Left renal pelvis (tissue), 4 donors: ENCODE measurements at regions not wholly inside any gene's neighbourhood (a gene's known extent, or its start where the extent isn't known, plus 50 kb on each side); places are given as distances from the start of the nearest gene placed in this dataset.

Source experiments
- DNase-seq, 4 donors: peaks; one replicate each; pipeline ENCODE4 v3.0.0-alpha.2; 2013; ENCODE audit warnings: low read depth in 4 of 4, low spot score in 3 of 4

GRCh38 chr3:64327100-64327804, 102.0 kb upstream of the PRICKLE2 start:
- DNase-seq: no peak

GRCh38 chr3:64321747-64322146, 96.5 kb upstream of the PRICKLE2 start:
- DNase-seq: no peak

GRCh38 chr3:64319391-64319790, 94.1 kb upstream of the PRICKLE2 start:
- DNase-seq: no peak

DNA sequence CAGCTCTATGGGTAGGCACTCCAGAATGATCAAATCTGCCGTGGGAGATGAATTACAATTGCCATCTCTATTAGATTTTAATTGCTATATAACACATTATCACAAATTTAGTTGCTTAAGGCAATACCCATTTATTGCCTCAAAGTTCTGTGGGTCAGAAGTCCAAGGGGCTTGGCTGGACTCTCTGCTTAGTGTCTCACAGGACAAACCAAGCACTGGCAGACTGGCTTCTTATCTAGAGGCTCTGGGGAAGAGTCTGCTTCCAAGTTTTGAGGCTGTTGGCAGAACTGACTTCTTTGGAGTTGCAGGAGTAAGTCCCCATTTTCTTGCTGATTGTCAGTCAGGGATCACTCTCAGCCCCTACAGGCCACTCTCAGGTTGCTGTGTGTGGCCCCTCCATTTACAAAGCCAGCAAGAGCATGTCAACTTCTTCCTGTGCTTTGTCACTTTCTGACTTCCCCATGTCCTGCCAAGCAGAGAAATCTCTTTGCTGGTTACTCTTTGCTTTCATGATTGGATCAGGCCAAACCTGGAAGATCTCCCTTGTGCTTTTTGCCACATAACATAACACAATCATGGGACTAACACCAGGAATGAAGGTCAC, 93.5 kb upstream of the PRICKLE2 start:
- no peak for DNase-seq

- DNase-seq: no peak
These were observed 92.7 kb upstream of the PRICKLE2 start for GRCh38 chr3:64318001-64318400.

DNA sequence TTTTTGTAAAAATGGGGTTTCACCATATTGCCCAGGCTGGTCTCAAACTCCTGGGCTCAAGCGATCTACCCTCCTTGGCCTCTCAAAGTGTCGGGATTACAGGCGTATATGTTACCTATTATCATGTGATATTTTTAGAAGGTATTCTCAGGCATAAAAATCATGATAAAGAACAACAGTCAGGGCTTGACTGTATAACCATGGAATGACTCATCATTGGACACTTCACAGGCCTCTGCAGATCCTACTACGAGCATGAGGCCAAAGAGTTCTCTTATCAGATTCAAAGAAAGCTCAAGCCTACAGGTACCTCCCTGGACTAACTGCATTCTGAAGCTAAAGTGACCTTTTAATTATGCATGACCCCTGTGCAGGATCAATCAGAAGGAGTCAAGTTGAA, 91.7 kb upstream of the PRICKLE2 start:
- DNase-seq: no peak

GRCh38 chr3:64311424-64312061, 86.3 kb upstream of the PRICKLE2 start:
- no peak for DNase-seq

DNA sequence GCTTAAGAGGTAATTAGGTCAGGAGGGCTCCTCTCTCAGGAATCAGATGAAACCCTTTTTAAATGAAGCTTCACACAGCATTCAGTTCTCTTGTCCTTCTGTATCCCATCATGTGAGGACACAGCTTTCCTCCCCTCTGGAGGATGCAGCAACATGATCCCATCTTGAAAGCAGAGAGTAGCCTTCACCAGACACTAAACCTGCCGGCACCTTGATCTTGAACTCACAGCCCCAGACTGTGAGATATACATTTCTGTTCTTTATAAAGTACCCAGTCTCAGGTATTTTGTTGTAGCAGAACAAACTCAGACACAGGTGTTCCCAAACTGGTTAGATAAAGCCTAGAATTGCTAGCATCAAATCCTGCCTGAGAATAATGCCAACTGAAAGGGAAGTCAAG, 83.7 kb upstream of the PRICKLE2 start:
- DNase-seq: no peak

DNA sequence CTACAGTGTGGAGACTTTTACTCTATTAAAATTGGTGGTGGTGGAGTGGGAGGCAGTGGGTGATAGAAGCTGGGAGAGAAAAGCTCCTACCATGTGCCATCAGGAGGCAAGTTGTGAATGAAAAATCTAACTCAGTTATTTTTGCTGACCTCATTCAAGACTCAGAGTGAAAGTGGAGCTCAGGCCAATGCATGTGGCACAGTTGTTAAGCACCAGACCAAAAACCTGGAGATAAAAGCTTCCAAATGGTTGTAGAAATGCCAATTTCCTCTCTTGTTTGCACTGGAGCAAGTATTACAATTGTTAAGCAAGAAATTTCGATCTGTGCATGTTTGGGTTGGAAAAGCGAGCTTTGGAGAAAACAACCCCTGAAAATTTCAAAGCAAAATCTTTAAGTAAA, 81.5 kb upstream of the PRICKLE2 start:
- no peak for DNase-seq

GRCh38 chr3:64305731-64306130, 80.5 kb upstream of the PRICKLE2 start:
- DNase-seq: no peak

DNA sequence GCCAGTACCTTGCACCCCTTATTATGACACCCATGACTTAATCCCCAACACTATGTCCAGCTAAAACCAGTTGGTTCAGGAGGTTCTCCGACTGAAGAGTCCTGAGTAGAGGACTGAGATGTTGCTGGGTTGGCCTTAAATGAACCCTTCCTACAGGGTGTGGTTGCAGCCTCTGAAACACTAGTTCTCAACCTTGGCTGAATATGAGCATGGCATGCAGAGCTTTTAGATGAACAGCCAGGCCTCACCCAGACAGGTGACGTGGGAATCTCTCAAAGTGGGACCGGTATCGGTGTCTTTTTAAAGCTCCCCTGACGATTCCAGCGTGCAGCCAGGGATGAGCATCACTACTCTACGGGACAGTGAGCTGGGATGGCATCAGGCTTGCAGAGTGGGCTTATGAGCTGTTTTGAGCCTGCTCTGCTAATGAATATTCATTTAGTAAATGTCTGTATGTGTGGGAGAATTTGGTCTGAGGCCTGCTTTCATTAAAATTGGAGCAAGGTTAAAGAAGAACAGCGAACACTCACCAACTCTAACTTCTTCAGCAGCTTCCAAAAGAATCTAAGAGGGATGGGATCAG, 79.7 kb upstream of the PRICKLE2 start:
- DNase-seq: no peak

GRCh38 chr3:64303881-64304280, 78.6 kb upstream of the PRICKLE2 start:
- no peak for DNase-seq

DNA sequence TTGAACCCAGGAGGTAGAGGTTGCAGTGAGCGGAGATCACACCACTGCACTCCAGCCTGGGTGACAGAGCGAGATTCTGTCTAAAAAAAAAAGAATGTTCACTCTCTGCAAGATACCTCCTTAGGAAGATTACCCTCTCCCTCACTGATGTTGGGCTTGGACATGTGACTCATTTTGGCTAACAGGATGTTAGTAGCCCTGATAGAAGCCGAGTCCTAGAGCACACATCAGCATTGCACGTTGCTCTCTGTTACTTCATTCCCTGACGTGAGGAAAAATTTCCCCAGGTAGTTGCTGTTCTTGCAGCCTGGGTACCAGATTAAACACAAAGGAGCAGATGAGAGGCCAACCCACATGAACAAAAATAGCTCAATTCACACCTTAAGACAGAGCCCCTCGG, 78.1 kb upstream of the PRICKLE2 start:
- DNase-seq: no peak

- DNase-seq: no peak
These were observed 76.2 kb upstream of the PRICKLE2 start for GRCh38 chr3:64301476-64301875.

DNA sequence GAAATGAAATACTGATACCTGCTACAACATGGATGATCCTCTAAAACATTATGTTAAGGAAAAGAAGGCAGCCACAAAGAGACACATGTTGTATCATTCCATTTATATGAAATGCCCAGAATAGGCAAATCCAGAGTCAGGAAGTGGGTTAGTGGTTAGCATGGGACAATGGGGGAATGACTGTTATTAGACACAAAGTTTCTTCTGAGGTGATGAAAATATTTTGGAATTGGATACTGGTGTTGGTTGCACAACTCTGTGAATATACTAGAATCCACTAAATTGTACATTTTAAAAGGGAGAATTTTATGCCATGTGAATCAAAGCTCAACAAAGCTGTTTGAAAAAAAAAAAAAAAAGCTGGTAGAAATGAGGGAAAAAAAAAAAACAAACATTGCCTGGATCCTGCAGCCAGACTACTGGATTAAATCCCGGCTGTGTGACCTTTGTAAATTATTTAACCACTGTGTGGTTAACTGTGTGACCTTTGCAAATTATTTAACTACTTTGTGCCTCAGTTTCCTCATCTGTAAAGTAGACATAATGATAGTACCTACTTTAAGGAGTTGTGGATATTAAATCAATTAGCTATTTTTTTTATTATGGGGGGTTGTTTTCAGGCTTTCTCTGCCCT, 75.6 kb upstream of the PRICKLE2 start:
- no peak for DNase-seq

DNA sequence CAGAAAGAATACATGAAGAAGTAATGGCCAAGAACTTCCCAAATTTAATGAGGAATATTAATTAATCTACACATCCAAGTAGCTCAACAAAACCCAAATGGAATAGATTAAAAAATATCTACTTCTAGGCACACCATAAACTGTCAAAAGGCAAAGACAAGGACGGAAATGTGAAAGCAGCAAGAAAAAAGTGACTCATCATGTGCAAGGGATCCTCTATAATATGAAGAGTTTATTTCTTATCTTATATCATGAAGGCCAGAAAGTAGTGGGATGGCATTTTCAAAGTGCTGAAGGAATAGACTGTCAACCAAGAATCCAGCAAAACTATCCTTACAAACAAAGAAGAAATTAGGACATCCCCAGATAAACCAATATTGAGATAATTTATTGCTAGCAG, 73.9 kb upstream of the PRICKLE2 start:
- DNase-seq: no peak

DNA sequence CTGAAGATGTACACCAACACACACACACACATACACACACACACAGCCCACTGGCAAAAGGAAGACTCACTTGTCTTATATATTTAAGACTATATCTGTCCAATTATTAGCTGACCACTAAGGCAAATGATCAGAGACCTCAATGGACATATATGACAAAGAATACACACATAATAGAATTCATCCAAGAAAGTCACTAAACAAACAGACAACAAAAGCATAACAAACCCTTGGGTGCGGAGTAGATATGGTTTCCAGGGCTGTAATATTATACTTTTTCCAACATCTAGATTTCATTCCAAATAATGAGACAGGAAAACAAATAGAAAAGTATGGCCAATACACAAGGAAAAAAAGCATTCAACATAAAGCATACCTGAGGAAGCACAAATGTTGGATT, 72.3 kb upstream of the PRICKLE2 start:
- no peak for DNase-seq

DNA sequence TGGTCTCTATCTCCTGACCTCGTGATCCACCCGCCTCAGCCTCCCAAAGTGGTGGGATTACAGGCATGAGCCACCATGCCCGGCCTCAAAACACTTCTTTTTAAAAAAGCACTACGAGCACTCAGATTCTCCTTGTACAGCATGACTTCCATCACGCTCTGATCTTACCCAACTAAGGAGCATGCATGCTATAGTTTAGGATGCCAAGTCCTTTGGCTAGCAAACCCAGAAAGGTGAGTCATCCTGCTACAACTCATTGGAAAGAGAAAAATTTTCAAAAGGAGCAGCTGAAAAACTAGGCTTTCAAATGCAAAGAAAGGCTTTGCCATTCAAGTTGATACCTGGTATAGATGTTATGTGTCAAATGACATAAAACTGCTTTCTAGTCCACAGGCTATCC, 70.3 kb upstream of the PRICKLE2 start:
- no peak for DNase-seq

GRCh38 chr3:64294771-64295170, 69.5 kb upstream of the PRICKLE2 start:
- no peak for DNase-seq

GRCh38 chr3:64293121-64293520, 67.9 kb upstream of the PRICKLE2 start:
- no peak for DNase-seq

- no peak for DNase-seq
These were observed 66.7 kb upstream of the PRICKLE2 start for GRCh38 chr3:64291956-64292355.
